GM12878 (cell line): ENCODE measurements at regions not wholly inside any gene's neighbourhood (a gene's known extent, or its start where the extent isn't known, plus 50 kb on each side); places are given as distances from the start of the nearest gene placed in this dataset.

Experiments used
- ATAC-seq: fragments of 200-7000 bp; cut with Tn5 transposase; 3 replicates; pipeline ENCODE4 v1.9.1; 2020; ENCODE audit warnings: mild to moderate bottlenecking, moderate library complexity
- BruUV-seq: library from RNA; stranded (reverse); fragments of 400-500 nt; replicated peaks from 2 replicates; lab custom pipeline; 2021; lab: Mats Ljungman, UMichigan
- CTCF ChIA-PET: fragments of 300-600 bp; sonication (Branson Sonifier 250); formaldehyde crosslinking; extraction: SDS; loops from one replicate; lab custom pipeline; 2021; ENCODE audit warnings: inconsistent platforms; lab: Yijun Ruan, JAX
- POLR2A ChIA-PET: fragments of 350-600 bp; formaldehyde crosslinking; extraction: SDS; loops from one replicate; lab custom pipeline; 2021; ENCODE audit warnings: inconsistent platforms; lab: Charles Lee
- RAD21 ChIA-PET: fragments of 300-600 bp; sonication (Branson Sonifier 250); formaldehyde crosslinking; loops from one replicate; lab custom pipeline; 2023; ENCODE audit warnings: antibody characterized with exemption; ENCODE audit not compliant: unreplicated experiment; lab: Charles Lee
- SMC1A ChIA-PET: fragments of 300-600 bp; sonication (Branson Sonifier 250); formaldehyde crosslinking; loops from one replicate; lab custom pipeline; 2023; ENCODE audit not compliant: unreplicated experiment, uncharacterized antibody; lab: Charles Lee
- DNase-seq: peaks from one replicate; pipeline ENCODE4 v3.0.0-alpha.2; 2011; ENCODE audit warnings: low read depth, low spot score
- FAIRE-seq: peaks from 3 replicates; lab custom pipeline; 2011; peaks lifted over from hg19 to GRCh38; lab: Jason Lieb, UNC
- H2AFZ ChIP-seq: 2 replicates; pipeline ENCODE4 v1.6.0; 2011; ENCODE audit warnings: low read depth, low read length, control low read depth; ENCODE audit not compliant: control insufficient read depth
- H3K27ac ChIP-seq: 2 replicates; pipeline ENCODE4 v1.5.1; 2011; ENCODE audit warnings: control low read depth; ENCODE audit not compliant: control insufficient read depth, insufficient read depth
- H3K27me3 ChIP-seq, 2 experiments: replicated peaks in 1 of 2; 2 replicates each; pipeline versions ENCODE4 v1.6.0 to v1.6.1; 2011; ENCODE audit warnings: low read length in 1 of 2; ENCODE audit not compliant: control insufficient read depth in 2 of 2, insufficient read depth in 2 of 2
- H3K36me3 ChIP-seq, 2 experiments: 2 replicates each; pipeline ENCODE4 v1.5.1; 2011; ENCODE audit warnings: low read length in 1 of 2; ENCODE audit not compliant: control insufficient read depth in 2 of 2, insufficient read depth in 2 of 2
- H3K4me1 ChIP-seq: 2 replicates; pipeline ENCODE4 v1.6.1; 2011; ENCODE audit warnings: mild to moderate bottlenecking, low read length, moderate library complexity, mixed read lengths; ENCODE audit not compliant: control insufficient read depth, insufficient read depth
- H3K4me2 ChIP-seq: 2 replicates; pipeline ENCODE4 v1.6.0; 2011; ENCODE audit warnings: control low read depth; ENCODE audit not compliant: control insufficient read depth, insufficient read depth
- H3K4me3 ChIP-seq: fragments of 200-600 bp; sonication (generic); 2 replicates; pipeline ENCODE4 v1.5.1; 2016
- H3K79me2 ChIP-seq: 2 replicates; pipeline ENCODE4 v1.6.0; 2011; ENCODE audit warnings: low read length; ENCODE audit not compliant: control insufficient read depth, insufficient read depth
- H3K9ac ChIP-seq: 2 replicates; pipeline ENCODE4 v1.8.0; 2011; ENCODE audit warnings: low read length, control low read depth, mixed read lengths; ENCODE audit not compliant: control insufficient read depth, insufficient read depth
- H3K9me3 ChIP-seq: replicated peaks from 3 replicates; pipeline ENCODE4 v1.5.1; 2011; ENCODE audit warnings: mild to moderate bottlenecking, low read length; ENCODE audit not compliant: control insufficient read depth, insufficient read depth
- H4K20me1 ChIP-seq: 2 replicates; pipeline ENCODE4 v1.6.0; 2011; ENCODE audit not compliant: control insufficient read depth, insufficient read depth
- ATF7 ChIP-seq: fragments of 450-650 bp; IDR thresholded peaks from 2 replicates; pipeline ENCODE4 v1.6.1; 2016; ENCODE audit warnings: low read depth, mild to moderate bottlenecking
- BMI1 ChIP-seq: fragments of 450-650 bp; IDR thresholded peaks from 2 replicates; pipeline ENCODE4 v1.6.1; 2016; ENCODE audit warnings: mild to moderate bottlenecking, moderate library complexity, borderline replicate concordance
- FOS ChIP-seq: IDR thresholded peaks from 3 replicates; pipeline ENCODE4 v1.6.1; 2011; ENCODE audit warnings: borderline replicate concordance; ENCODE audit not compliant: insufficient read length; ENCODE audit errors: extremely low read depth
- GATAD2B ChIP-seq: fragments of 450-650 bp; conservative IDR thresholded peaks from 2 replicates; pipeline ENCODE4 v1.6.1; 2017; ENCODE audit warnings: low read depth, mild to moderate bottlenecking, moderate library complexity
- HDAC2 ChIP-seq: fragments of 200-600 bp; sonication (generic); IDR thresholded peaks from 2 replicates; pipeline ENCODE4 v1.6.1; 2017
- HSF1 ChIP-seq: fragments of 150-350 bp; IDR thresholded peaks from 2 replicates; pipeline ENCODE4 v1.6.1; 2014; ENCODE audit warnings: mild to moderate bottlenecking, low read depth, low read length
- IRF4 ChIP-seq: IDR thresholded peaks from 2 replicates; pipeline ENCODE4 v1.6.1; 2011; ENCODE audit warnings: low read depth, low read length
- KAT2A ChIP-seq: conservative IDR thresholded peaks from 2 replicates; pipeline ENCODE4 v1.6.1; 2011; ENCODE audit warnings: low read depth, low read length; ENCODE audit not compliant: control insufficient read depth
- MEF2B ChIP-seq: fragments of 450-650 bp; IDR thresholded peaks from 2 replicates; pipeline ENCODE4 v1.6.1; 2018; ENCODE audit warnings: mild to moderate bottlenecking, moderate library complexity; ENCODE audit not compliant: partially characterized antibody, poor library complexity, severe bottlenecking
- NRF1 ChIP-seq: conservative IDR thresholded peaks from 2 replicates; pipeline ENCODE4 v1.6.1; 2011; ENCODE audit warnings: mild to moderate bottlenecking, low read depth, low read length, improper control_type of control experiment
- POLR2AphosphoS2 ChIP-seq: IDR thresholded peaks from 2 replicates; pipeline ENCODE4 v1.6.1; 2011; ENCODE audit warnings: low read depth, mild to moderate bottlenecking, low read length, improper control_type of control experiment, moderate library complexity
- POLR2AphosphoS5 ChIP-seq: IDR thresholded peaks from 2 replicates; pipeline ENCODE4 v1.6.1; 2011; ENCODE audit warnings: mild to moderate bottlenecking, low read length, inconsistent platforms
- RB1 ChIP-seq: fragments of 450-650 bp; formaldehyde crosslinking; IDR thresholded peaks from 2 replicates; pipeline ENCODE4 v1.6.1; 2017; ENCODE audit warnings: mild to moderate bottlenecking, borderline replicate concordance
- REST ChIP-seq: IDR thresholded peaks from 2 replicates; pipeline ENCODE4 v1.6.1; 2012; ENCODE audit warnings: mild to moderate bottlenecking, low read depth, low read length
- SKIL ChIP-seq: fragments of 450-650 bp; IDR thresholded peaks from 2 replicates; pipeline ENCODE4 v1.6.1; 2017; ENCODE audit warnings: mild to moderate bottlenecking, low read depth, inconsistent platforms; ENCODE audit not compliant: poor library complexity, severe bottlenecking
- ZNF24 ChIP-seq: fragments of 450-650 bp; IDR thresholded peaks from 2 replicates; pipeline ENCODE4 v1.6.1; 2017; ENCODE audit warnings: antibody characterized with exemption, mild to moderate bottlenecking
- WGBS: methylation state at CpG from one replicate; pipeline ENCODE4 v1.1.6; 2016; ENCODE audit warnings: low lambda C conversion rate; ENCODE audit not compliant: insufficient replicate concordance, insufficient coverage; ENCODE audit errors: missing lambda C conversion rate; 5-methylcytosine and 5-hydroxymethylcytosine counted together
- in situ Hi-C: fragments of 300-500 bp; cut with MboI; formaldehyde crosslinking; loops from 9 replicates; pipeline ENCODE4 v1.14.3; 2018; ENCODE audit warnings: mixed read lengths
- intact Hi-C: fragments of 100-400 bp; cut with micrococcal nuclease; formaldehyde crosslinking; loops from one replicate; pipeline ENCODE4 v1.14.2; 2022; ENCODE audit not compliant: unreplicated experiment

DNA sequence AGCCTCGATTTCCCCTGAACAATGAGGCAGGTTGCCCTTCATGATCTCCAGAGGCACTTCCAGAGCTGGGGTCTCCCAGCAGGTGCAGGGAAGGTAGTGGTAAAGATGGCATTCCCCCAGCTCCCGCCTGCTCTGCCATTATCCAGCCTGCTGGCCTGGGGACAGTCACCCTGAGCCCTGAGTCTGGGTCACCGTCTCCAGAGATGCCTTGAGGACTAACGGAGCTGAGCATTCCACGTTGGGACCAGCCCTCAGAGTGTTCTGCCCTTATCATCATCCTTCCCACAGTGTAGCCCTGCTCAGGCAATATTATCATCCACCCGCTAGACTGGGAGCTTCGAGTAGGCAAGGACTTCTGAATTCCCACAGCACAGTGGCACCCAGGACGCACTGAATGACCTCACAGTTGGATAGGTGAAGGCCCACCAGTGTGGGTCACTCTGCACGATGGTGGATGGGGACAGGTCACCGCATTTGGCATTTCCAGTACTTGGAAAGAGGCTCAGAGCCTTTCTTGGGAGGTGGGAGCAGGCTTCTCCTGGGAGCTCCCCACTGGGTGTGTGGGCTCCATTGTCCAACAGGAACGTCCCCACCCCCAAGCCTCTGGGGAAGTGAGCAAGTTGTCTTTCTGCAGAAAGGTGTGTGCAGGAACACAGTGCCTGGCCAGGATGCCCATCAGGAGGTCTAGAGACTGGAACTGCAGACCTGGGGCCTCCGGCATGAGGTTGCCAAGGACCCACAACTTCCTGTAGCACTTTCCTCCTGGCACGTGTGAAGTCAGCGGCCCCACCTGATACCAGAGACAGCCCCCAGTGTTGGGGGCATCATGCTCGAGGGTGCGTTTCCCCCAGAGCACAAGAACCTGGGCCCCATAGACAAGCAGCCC lies 51.4 kb upstream of the WNT7B start:
- no peak overlapping the region for H3K4me2 ChIP-seq
- H4K20me1 ChIP-seq, result no peaks in the 10 kb centered on the region
- H3K27me3 ChIP-seq, result peaks cover 9% of the 10 kb centered on the region in 2 experiments; a peak in 3 of 4 replicates
- ATAC-seq, result no peak
- no peak for FAIRE-seq
- H3K4me1 ChIP-seq, result no peaks in the 10 kb centered on the region
- H3K27ac ChIP-seq, result no peak overlapping the region
- no peak for DNase-seq
- no peak overlapping the region for H3K9ac ChIP-seq
- no peaks in the 10 kb centered on the region for H3K9me3 ChIP-seq
- intact Hi-C loops, result no loop called here
- ChIA-PET SMC1A (no interaction called here), RAD21 (no interaction called here), CTCF (no interaction called here)
- H3K36me3 ChIP-seq, result no peaks in the 10 kb centered on the region
- no peak overlapping the region for H3K4me3 ChIP-seq
- in situ Hi-C loops, result no loop called here
- no TSS peak for BruUV-seq
- no peak for TF ChIP-seq POLR2AphosphoS5
- no peak for TF ChIP-seq HSF1
- no peak for TF ChIP-seq NRF1
- no peak for TF ChIP-seq MEF2B
- no peak for TF ChIP-seq FOS
- TF ChIP-seq REST, result no peak
- no peak for TF ChIP-seq RB1
- no peak for TF ChIP-seq GATAD2B
- no peak for TF ChIP-seq SKIL
- TF ChIP-seq POLR2AphosphoS2, result no peak
- no peak for TF ChIP-seq KAT2A
- no peak for TF ChIP-seq IRF4
- TF ChIP-seq HDAC2, result no peak
- no peak for TF ChIP-seq ZNF24
- TF ChIP-seq BMI1, result no peak
- TF ChIP-seq ATF7, result no peak
- TF ChIP-seq, all 136 proteins: peak for 0
- no peaks in the 10 kb centered on the region for H3K79me2 ChIP-seq
- 47% methylated on average over 16 of the region's 16 CpGs for WGBS
- no peak overlapping the region for H2AFZ ChIP-seq
- POLR2A ChIA-PET, result no interaction called here
